ENCODE measurements at regions not wholly inside any gene's neighbourhood (a gene's known extent, or its start where the extent isn't known, plus 50 kb on each side); places are given as distances from the start of the nearest gene placed in this dataset.

DNA sequence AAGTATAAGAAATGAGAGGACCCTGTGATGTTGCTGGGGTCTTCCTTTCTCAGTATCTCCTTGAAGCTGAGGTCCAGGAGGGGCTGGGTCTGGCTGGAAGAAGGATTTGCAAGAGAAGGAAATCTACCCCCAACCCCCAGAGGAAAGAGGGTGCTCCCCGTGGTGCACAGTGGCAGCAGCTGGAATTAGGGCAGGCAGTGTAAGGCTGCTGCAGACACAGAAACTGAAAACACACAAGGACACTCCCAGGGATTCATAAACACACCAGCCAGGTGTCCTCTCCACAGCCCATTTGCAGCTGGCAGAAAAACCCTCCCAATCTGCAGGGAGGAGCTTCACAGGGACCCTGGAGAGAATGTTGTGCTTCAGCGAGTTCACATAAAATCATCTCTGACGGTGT, 297.2 kb downstream of the CDH26 start:
- intact Hi-C loops (cut with DNase I, micrococcal nuclease): no loop called here
- ATAC-seq: no peak

DNA sequence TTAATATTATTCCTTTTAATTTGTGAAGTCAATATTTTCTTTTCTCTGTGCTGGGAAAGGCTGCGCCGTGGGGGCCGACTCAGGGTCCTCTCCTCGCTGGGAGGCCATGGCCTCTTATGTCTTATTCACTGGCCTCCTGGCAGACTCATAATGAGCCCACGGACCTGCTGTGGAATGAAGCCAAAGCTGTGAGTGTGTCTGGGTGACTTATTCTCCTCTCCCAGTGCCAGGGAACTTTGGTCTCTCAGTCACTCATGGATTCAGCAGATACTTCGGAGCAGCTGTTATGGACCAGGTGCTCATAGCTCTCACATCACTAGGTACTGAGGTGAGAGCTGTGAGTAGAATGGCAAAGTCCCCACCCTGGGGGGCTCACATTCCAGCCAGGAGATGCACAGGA, 297.6 kb downstream of the CDH26 start:
- DNase-seq (no peak), ATAC-seq (no peak)
- intact Hi-C loops (cut with DNase I, micrococcal nuclease): no loop called here

More for the DNA sequence above, 297.2 kb downstream of the CDH26 start:
- no peak for DNase-seq

DNA sequence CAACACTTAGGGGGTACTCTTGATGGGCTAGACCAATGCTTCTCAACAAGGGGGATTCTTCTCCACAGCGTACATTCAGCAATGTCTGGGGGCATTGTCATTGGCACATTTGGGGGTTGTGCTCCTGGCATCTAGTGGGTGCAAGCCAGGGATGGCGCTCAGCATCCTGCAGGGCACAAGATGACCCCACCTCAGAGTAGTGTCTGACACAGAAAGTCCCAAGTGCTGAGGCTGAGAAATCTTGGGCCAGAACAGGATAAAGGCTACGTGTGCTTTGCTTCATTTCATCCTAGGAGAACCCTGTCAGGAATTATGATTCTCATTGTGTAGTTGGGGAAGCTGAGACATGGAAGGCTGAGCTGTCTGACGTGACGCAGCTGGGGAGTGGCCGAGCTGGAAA, 298.6 kb downstream of the CDH26 start:
- intact Hi-C loops (cut with DNase I, micrococcal nuclease): no loop called here
- DNase-seq (no peak), ATAC-seq (no peak)

DNA sequence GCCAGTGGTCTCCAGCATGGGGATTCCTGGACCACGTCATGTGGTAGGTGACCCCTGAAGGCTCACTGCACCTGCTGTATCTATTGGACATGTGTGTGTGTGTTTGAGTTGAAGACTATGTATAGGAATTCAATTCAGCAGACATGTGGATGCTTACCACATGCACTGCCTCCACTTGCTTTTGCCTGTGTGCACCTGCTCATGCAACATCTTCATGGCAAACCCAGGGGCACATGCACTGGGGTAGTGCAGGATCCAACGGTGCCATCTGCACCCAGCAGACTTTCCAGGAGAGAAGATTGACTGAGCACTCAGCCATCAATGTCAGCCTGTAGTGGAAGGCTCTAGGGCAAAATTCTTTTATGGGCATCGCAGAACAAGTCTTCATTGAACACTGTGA, 299.4 kb downstream of the CDH26 start:
- intact Hi-C loops (cut with DNase I, micrococcal nuclease): no loop called here
- DNase-seq: no peak
- no peak for ATAC-seq

DNA sequence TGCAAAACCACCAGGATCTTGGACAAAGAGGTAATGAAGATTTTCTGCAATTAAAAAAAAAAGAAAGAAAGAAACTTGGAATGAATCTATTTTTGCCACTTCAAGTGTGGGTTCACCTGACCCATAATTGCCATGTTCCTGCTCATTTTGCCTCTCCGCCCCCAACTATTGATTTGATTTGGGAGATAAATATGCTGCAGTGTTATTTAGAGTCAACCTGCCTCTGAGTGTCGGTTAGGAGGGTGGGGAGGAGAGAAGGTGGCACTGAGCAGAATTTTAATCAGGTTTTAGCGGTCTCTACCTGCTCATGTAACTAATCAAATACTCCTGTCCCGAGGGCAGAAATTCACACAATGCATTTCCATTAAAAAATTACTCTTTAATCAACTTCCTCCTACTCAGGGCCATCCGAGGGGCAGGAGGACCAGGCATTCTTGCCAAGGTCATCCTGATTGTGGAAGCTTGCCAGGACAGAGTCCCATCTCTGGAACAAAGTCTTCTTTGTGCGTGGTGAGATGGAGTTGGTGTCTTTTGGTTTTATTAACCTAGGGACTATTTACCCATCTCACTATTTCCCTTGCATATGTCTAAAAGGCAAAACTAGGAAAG, 300.1 kb downstream of the CDH26 start:
- DNase-seq (no peak), ATAC-seq (no peak)
- intact Hi-C loops (cut with DNase I, micrococcal nuclease): no loop called here

DNA sequence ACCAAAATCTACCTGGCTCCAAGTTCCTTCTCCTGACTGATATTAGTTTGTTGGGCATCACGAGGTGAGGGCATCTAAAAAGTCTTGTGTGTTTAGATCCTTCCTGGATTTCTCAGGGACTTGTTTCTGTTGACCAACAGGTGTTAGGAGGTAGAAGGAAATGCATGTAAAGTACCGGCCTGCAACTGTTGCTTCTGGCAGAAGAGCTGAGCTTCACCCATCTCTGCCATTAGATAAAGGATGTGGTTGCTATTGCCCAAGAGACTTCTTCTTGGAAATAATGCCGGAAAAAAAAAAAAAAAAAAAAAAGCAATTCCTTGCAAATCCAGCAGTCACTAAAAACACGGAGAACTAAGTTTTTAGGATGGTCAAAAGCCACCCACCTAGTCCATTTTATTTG, 303.1 kb downstream of the CDH26 start:
- DNase-seq (no peak), ATAC-seq (no peak)
- intact Hi-C loops (cut with DNase I, micrococcal nuclease): no loop called here

DNA sequence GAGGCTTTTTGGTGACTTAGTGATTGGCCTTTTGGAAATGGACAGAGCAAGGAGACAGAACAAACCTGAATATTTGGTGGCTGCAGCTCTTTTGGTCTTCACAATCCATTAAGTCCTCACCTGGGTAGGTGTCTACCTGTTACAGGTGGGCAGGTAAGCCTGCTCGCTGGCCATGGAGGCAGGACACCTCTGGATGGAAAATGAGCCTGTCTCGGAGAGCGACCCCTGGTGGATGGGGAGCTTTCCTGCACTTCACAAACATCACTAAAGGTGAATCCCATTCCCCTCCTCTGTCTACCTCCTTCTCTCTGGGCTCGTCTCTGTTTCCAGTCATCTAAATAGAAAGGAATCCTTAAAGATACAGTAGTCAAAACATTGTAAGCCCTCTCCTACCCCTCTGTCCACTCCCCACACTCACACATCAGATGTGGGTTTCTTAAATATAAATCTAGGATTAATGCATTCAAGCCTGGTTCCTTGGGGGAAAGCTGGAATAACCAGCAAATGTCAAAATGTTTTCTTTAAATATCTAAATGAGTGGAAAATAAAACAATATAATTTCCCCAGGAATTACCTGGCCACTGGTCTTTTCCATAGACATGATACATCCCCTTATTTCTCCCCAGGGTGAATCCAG, 304.9 kb downstream of the CDH26 start:
- ATAC-seq: no peak
- intact Hi-C loops (cut with DNase I, micrococcal nuclease): no loop called here
- DNase-seq: peak in 1 of 2 donors; percentile 20

DNA sequence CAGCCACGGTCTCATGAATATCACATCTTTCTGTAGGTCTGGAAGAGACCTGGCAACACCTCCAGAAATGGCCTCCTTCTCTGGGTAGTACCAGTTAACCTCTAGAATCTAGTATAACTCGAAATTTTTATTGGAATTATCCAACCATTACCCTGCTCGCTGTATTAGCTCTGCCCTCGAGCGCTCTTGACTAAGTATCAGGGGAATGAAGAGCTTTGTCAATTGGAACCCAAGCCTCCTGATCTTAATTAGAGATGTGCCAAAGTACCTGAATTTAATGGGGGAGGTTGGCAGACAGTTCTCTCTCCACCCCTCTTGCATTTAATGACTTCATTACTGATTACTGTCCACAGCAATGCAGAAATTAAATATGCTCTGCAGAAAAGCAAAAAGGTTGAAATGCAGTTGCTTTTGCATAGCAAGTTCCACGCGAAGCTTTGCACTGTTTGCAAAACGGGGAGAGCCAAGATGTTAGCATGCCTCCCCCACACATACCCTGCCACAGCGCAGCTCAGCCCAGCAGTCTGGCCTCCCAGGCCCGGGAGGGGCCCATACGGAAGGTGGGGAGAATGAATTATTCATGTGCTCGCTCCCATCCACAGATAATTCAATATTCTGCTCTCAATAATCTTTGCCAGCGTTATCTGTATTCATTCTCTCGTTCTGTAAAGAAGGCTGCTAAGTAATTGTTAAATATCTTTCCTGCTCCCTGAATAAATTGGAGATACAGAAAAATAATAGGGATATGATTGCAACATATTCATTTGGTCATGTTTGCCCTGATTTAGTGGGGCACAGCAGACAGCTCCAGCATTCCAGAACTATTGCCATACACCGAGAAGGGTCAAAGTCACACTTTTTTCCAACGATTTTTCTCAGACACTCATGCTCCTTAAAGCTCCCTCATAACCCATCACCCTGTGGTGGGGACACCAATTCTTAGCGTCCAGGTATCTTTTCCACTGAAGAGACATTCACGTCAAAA, 305.8 kb downstream of the CDH26 start:
- DNase-seq (no peak), ATAC-seq (no peak)
- intact Hi-C loops (cut with DNase I, micrococcal nuclease): no loop called here

DNA sequence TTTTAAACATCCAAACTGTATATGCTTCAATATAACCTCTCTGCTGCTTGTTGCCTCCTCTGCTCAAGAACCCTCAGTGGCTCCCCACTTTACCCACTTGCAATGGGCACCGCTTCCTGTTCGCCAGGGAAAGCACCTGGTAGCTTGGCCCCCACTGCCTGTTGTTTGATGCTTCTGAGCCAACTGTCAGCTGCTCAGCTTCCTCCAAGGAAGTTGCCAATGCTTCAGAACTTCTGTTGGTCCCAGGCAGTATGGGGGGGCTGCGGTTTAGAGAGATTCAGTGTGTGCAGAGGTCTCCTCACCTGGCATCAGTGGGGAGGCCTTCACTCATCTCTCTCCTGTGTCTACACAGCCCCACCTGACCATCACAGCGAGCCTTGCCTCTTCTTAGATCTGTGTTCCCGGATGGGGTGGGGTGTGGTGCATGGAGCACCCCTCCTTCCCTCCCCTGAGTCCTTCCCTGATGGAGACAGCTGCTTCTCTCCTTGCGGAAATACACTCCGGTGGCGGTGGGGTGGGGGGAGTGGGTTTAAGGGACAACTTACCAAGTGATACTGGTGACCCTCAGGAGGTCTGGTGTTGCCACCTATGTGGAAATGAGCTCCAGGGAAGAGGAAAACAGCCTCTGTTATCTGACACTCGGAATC, 308.1 kb downstream of the CDH26 start:
- no peak for ATAC-seq
- DNase-seq: no peak
- intact Hi-C loops (cut with DNase I, micrococcal nuclease): no loop called here

DNA sequence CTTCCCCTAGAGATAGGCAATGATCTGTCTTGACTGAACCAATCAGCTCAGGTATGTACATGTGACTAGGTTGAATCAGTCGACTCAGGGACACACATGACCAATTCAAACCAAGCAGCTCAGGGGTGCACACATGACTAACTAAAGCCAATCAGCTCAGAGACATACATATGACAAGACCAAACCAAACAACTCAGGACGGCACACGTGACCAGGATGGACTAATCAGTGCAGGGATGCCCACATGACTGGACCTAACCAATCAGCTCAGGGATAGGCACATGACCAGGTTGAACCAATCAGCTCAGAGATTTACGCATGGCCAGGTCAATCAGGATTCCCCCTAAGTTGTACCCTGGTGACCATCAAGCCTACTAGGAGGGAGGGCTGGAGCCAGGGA, 310.3 kb downstream of the CDH26 start:
- DNase-seq (no peak), ATAC-seq (no peak)
- intact Hi-C loops (cut with DNase I, micrococcal nuclease): no loop called here

DNA sequence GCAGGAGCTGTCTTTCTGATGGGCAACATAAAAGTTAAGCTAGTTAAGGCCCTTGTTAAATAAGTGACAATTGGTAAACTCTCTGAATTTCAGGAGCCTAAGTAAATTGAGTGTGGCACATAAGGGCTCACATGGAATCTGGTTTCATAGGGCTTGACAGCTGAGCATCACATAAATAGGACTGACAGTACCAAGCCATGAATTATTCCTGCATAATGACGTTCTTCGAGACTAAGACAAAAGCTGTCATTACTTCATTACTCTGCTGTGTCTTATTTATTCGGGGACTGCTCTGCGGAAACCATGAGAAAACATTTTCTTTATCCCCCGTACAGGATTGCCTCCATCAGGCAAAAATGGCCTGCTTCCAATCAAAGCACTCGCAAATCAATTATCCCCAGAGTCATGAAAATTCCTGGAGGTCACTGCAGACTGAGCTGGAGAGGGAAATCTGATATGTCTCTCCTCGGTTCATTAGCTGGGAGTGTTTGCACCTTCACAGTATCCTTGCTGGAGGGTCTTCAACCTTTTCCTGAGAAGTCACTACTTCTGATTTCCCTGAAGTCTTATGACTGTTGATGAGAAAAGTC, 311.4 kb downstream of the CDH26 start:
- ATAC-seq: no peak
- intact Hi-C loops (cut with DNase I, micrococcal nuclease): no loop called here
- no peak for DNase-seq

DNA sequence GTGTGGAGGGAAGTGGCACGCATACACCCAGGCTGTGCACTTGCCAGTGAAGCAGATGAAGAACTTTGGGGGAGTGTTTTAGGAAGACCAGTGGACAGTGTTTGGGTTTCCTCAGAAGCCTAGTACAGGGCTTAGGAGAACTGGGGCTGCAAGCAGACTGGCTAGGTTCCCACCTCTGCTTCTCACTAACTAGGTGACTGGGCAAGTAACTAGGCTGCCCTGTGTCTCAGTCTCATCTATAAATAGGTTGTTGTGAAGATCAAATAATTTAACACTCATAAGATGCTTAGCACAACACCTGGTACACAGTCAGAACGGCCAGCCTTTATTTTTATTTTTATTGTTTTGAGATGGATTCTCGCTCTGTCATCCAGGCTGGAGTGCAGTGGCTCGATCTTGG, 312.1 kb downstream of the CDH26 start:
- no peak for DNase-seq
- no peak for ATAC-seq
- intact Hi-C loops (cut with DNase I, micrococcal nuclease): no loop called here

DNA sequence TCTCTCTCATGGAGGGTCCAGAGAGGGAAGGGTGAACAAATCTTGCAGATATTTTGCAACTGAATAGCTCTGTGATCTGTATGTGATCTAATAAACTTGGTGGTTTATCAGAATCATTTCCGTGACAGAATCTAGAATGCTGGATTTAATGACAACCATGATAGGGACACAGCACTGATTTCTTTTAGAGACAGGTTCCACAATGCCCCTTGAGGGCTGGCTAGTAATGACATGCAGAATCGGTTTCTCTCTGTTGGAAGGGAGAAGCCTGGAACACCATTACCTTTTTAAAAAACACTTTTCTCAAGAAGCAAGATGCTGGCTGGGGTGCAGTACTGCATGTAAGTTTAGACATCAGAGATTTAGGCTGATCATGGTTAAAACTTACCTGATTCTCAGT, 313.4 kb downstream of the CDH26 start:
- DNase-seq (no peak), ATAC-seq (no peak)
- intact Hi-C loops (cut with DNase I, micrococcal nuclease): no loop called here

DNA sequence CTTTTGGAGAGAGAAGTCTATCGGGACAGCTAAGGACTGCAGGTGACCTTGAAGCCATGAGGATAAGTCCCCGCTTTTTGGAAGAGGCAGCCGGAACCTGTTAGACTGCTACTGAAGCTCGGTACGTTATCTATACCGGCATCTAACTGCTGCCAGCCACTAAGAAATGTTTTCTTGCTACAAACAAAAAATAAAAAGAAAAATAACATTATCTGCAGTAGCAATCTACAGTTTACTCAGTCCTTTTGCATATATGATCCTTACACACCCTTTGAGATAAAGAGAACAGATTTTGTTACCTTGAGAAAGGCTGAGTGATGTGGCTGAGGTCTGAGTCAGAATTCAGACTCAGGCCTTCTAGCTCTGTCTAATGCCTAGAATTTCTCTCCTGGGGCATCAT, 314.6 kb downstream of the CDH26 start:
- intact Hi-C loops (cut with DNase I, micrococcal nuclease): no loop called here
- DNase-seq (no peak), ATAC-seq (no peak)

DNA sequence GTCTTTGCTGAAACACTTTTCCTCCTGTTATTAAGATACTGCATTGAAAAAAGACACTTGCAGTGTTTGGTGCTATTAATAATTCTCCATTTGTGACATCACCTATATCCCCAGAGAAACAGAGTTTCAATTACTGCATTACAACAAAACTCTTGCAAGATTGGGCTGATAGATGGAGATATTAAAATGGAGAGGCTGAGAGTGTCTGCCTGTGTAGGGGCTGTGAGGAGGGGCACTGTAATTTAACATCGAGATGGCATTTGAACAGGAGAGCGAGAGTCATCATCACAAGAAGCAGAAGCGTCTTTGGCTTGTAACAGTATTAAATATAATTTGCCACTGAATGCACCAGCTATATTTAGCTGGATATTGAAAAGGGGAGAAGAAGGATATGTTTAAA, 316.5 kb downstream of the CDH26 start:
- intact Hi-C loops (cut with DNase I, micrococcal nuclease): no loop called here
- no peak for DNase-seq
- ATAC-seq: no peak

DNA sequence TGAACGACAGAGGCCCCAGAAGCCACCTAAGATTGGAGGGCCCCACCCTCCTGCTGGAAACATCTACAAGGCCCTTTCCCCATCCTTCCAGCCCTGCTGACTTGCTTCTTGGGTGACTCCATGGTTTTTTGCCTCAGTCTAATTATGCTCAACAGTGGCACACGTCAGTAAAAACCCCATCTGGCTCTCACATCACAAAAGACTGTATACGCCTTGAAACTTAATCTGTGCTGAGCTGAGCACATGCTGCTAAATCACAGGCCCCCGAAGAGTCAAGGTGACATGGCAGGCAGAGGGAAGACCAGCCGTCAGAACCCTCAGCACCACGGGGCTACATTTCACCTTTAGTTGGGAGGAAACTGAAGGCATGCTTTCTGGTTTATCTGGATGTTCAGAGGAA, 323.1 kb downstream of the CDH26 start:
- DNase-seq (no peak), ATAC-seq (no peak)
- intact Hi-C loops (cut with DNase I, micrococcal nuclease): no loop called here

DNA sequence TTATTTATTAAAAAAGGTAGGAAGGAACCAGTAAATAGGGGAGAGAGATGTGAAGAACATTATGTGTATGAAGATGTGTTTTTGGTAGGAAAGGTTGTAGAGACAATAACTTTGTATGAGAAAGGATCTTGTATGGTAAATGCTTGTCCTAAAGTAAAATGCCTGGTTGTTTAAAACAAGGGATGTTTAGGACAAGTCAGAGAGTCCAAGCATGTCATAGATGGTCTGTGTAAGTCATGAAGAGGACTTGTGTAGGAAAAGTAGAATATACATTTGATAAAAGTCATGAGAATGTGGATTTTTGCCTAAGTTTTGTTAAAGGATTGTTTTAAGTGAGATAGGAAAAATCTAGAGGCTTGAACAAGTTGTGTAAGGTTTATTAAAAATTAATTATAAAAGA, 325.1 kb downstream of the CDH26 start:
- ATAC-seq (no peak), DNase-seq (no peak)
- intact Hi-C loops (cut with DNase I, micrococcal nuclease): no loop called here

DNA sequence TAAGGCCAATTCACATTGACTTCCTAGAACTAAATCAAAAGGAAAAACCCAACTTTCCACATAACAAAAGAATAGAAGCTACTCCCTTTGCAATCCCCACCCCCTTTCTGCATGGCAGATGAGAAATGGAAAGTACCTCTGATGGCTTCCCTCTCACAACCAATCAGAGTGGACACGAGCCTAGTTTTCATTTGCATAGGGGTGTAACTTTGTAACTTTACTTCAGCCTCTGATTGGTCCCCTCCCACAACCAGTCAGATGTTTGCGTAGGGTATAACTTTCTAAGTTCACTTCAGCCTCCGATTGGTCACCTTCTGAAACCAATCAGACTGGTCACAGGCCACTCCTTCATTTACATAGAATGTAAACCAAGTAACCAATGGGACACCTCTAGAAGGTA, 328.5 kb downstream of the CDH26 start:
- ATAC-seq (no peak), DNase-seq (no peak)
- intact Hi-C loops (cut with DNase I, micrococcal nuclease): no loop called here

DNA sequence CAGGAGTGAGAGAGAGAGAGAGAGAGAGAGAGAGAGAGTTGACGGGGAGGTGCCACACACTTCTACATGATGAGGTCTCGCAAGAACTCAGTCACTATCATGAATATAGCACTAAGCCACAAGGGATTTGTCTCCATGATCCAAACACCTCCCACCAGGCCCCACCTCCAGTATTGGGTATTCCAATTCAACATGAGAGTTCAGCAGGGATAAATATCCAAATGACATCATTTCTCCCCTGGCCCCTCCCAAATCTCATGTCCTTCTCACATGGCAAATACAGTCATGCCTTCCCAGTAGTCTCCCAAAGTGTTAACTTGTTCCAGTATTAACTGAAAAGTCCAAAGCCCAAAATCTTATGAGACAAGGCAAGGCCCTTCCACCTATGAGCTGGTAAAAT, 330.7 kb downstream of the CDH26 start:
- intact Hi-C loops (cut with DNase I, micrococcal nuclease): no loop called here
- ATAC-seq (no peak), DNase-seq (no peak)
